Keratinocyte (primary cell): ENCODE measurements at regions not wholly inside any gene's neighbourhood (a gene's known extent, or its start where the extent isn't known, plus 50 kb on each side); places are given as distances from the start of the nearest gene placed in this dataset.

Source experiments
- DNase-seq: peaks from one replicate; pipeline ENCODE4 v3.0.0-alpha.2; 2011; ENCODE audit warnings: low read depth, missing footprints, low spot score
- FAIRE-seq: peaks from 2 replicates; lab custom pipeline; 2011; peaks lifted over from hg19 to GRCh38; lab: Jason Lieb, UNC
- H2AFZ ChIP-seq: 2 replicates; pipeline ENCODE4 v1.6.0; 2012; ENCODE audit warnings: low read length, control low read depth, inconsistent platforms; ENCODE audit not compliant: control insufficient read depth
- H3K27ac ChIP-seq: 2 replicates; pipeline ENCODE4 v1.5.1; 2011; ENCODE audit warnings: low read length; ENCODE audit not compliant: control insufficient read depth, insufficient read depth
- H3K27me3 ChIP-seq: 3 replicates; pipeline ENCODE4 v1.6.0; 2011; ENCODE audit warnings: low read length; ENCODE audit not compliant: control insufficient read depth, insufficient read depth; ENCODE audit errors: extremely low read depth
- H3K36me3 ChIP-seq, 2 experiments: 2 replicates in 1 of 2; 3 replicates in 1 of 2; pipeline ENCODE4 v1.5.1; 2011; ENCODE audit warnings: low read length in 2 of 2, mild to moderate bottlenecking in 1 of 2; ENCODE audit not compliant: control insufficient read depth in 2 of 2, insufficient read depth in 2 of 2; ENCODE audit errors: extremely low read depth in 1 of 2
- H3K4me1 ChIP-seq: 3 replicates; pipeline ENCODE4 v1.5.1; 2011; ENCODE audit warnings: low read length; ENCODE audit not compliant: control insufficient read depth, insufficient read depth; ENCODE audit errors: extremely low read depth
- H3K4me2 ChIP-seq: 3 replicates; pipeline ENCODE4 v1.6.0; 2011; ENCODE audit warnings: low read depth, low read length; ENCODE audit not compliant: control insufficient read depth, insufficient read depth; ENCODE audit errors: extremely low read depth
- H3K4me3 ChIP-seq, 3 experiments: fragments of 200-600 bp in 1 of 3; sonication (generic) in 1 of 3; 2 replicates in 2 of 3; 3 replicates in 1 of 3; pipeline ENCODE4 v1.5.1; 2011 to 2016; ENCODE audit warnings: low read length in 3 of 3, mild to moderate bottlenecking in 3 of 3, control low read depth in 2 of 3, inconsistent platforms in 1 of 3, low read depth in 1 of 3, mixed read lengths in 1 of 3, mixed run types in 1 of 3, moderate library complexity in 1 of 3; ENCODE audit not compliant: control insufficient read depth in 2 of 3, insufficient read depth in 2 of 3; ENCODE audit errors: extremely low read depth in 1 of 3
- H3K79me2 ChIP-seq: 2 replicates; pipeline ENCODE4 v1.6.0; 2012; ENCODE audit warnings: low read length; ENCODE audit not compliant: control insufficient read depth, insufficient read depth
- H3K9ac ChIP-seq: 3 replicates; pipeline ENCODE4 v1.6.0; 2011; ENCODE audit warnings: low read length; ENCODE audit not compliant: control insufficient read depth, insufficient read depth; ENCODE audit errors: extremely low read depth
- H3K9me1 ChIP-seq: 3 replicates; pipeline ENCODE4 v1.6.0; 2011; ENCODE audit warnings: low read length; ENCODE audit not compliant: control insufficient read depth, insufficient read depth; ENCODE audit errors: extremely low read depth
- H3K9me3 ChIP-seq: 2 replicates; pipeline ENCODE4 v1.5.1; 2012; ENCODE audit warnings: low read depth, low read length; ENCODE audit not compliant: control insufficient read depth
- H4K20me1 ChIP-seq: 3 replicates; pipeline ENCODE4 v1.6.0; 2011; ENCODE audit warnings: low read length; ENCODE audit not compliant: control insufficient read depth, insufficient read depth; ENCODE audit errors: extremely low read depth
- EZH2 ChIP-seq: IDR thresholded peaks from one replicate; pipeline ENCODE4 v1.6.1; 2012; ENCODE audit warnings: inconsistent platforms, mild to moderate bottlenecking, low read length, moderate library complexity
- dilution Hi-C: fragments of 300-500 bp; cut with MboI; formaldehyde crosslinking; loops from one replicate; pipeline ENCODE4 v1.7.0; 2020; ENCODE audit warnings: low sequenced_read_pairs; ENCODE audit not compliant: extremely low pct_ligation_motif_present
- TF ChIP-seq, protein P1 (sequence below), 3 experiments: IDR thresholded peaks in 1 of 3; conservative IDR thresholded peaks in 1 of 3; optimal IDR thresholded peaks in 1 of 3; 2 replicates in 2 of 3; 3 replicates in 1 of 3; pipeline versions ENCODE3 to v1.5.1; 2011; ENCODE audit warnings: low read length in 3 of 3, mild to moderate bottlenecking in 3 of 3, moderate library complexity in 2 of 3, control low read depth in 1 of 3, inconsistent platforms in 1 of 3; ENCODE audit not compliant: insufficient read depth in 2 of 3; ENCODE audit errors: extremely low read depth in 1 of 3

DNA sequence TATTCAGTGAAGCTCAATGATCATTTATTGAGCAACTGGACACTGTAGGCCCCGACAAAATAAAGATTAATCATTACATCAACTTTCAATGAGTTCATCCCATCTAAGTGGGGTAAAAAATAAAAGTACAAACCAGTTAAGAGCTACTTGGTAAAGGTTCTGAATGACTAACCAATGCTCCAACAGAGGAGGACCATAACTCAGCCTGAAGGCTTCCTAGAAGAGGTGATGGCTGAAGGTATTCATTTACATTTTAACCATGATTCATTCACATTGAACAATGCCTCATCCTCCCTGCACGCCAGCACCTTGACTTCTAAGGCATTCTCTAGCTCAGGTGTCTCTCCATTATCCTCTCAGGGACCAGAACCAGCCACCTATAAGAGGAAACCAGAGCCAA lies 201.4 kb downstream of the ZNF462 start:
- H3K4me3 ChIP-seq: no peak overlapping the region
- H3K9ac ChIP-seq: no peak overlapping the region
- H3K79me2 ChIP-seq: no peaks in the 10 kb centered on the region
- no peaks in the 10 kb centered on the region for H3K9me1 ChIP-seq
- no peak overlapping the region for H3K27ac ChIP-seq
- dilution Hi-C loops: no loop called here
- TF ChIP-seq, protein P1, sequence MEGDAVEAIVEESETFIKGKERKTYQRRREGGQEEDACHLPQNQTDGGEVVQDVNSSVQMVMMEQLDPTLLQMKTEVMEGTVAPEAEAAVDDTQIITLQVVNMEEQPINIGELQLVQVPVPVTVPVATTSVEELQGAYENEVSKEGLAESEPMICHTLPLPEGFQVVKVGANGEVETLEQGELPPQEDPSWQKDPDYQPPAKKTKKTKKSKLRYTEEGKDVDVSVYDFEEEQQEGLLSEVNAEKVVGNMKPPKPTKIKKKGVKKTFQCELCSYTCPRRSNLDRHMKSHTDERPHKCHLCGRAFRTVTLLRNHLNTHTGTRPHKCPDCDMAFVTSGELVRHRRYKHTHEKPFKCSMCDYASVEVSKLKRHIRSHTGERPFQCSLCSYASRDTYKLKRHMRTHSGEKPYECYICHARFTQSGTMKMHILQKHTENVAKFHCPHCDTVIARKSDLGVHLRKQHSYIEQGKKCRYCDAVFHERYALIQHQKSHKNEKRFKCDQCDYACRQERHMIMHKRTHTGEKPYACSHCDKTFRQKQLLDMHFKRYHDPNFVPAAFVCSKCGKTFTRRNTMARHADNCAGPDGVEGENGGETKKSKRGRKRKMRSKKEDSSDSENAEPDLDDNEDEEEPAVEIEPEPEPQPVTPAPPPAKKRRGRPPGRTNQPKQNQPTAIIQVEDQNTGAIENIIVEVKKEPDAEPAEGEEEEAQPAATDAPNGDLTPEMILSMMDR (optimal IDR thresholded peaks at IDR 0.05 in 1 of 3, IDR thresholded peaks at IDR 0.05 in 1 of 3, conservative IDR thresholded peaks at IDR 0.05 in 1 of 3; ENCODE audit: extremely low read depth in 1 of 3, insufficient read depth in 2 of 3, low read length in 3 of 3): no peak
- no peak for TF ChIP-seq EZH2
- H3K36me3 ChIP-seq: no peaks in the 10 kb centered on the region
- DNase-seq (no peak), FAIRE-seq (no peak)
- no peak overlapping the region for H2AFZ ChIP-seq
- no peaks in the 10 kb centered on the region for H4K20me1 ChIP-seq
- H3K9me3 ChIP-seq: no peaks in the 10 kb centered on the region
- H3K27me3 ChIP-seq: no peaks in the 10 kb centered on the region
- H3K4me1 ChIP-seq: no peaks in the 10 kb centered on the region
- no peak overlapping the region for H3K4me2 ChIP-seq

GRCh38 chr9:107065549-107065948 lies 202.6 kb downstream of the ZNF462 start:
- no peaks in the 10 kb centered on the region for H3K9me3 ChIP-seq
- H3K4me2 ChIP-seq: no peak overlapping the region
- no peak overlapping the region for H3K4me3 ChIP-seq
- H2AFZ ChIP-seq: no peak overlapping the region
- H4K20me1 ChIP-seq: no peaks in the 10 kb centered on the region
- no peaks in the 10 kb centered on the region for H3K36me3 ChIP-seq
- H3K27ac ChIP-seq: no peak overlapping the region
- no peaks in the 10 kb centered on the region for H3K27me3 ChIP-seq
- DNase-seq: no peak
- no peaks in the 10 kb centered on the region for H3K9me1 ChIP-seq
- no peak overlapping the region for H3K9ac ChIP-seq
- no peaks in the 10 kb centered on the region for H3K4me1 ChIP-seq
- dilution Hi-C loops: no loop called here
- no peak for FAIRE-seq
- no peak for TF ChIP-seq EZH2
- TF ChIP-seq, protein P1 (optimal IDR thresholded peaks at IDR 0.05 in 1 of 3, IDR thresholded peaks at IDR 0.05 in 1 of 3, conservative IDR thresholded peaks at IDR 0.05 in 1 of 3; ENCODE audit: extremely low read depth in 1 of 3, insufficient read depth in 2 of 3, low read length in 3 of 3): no peak
- H3K79me2 ChIP-seq: no peaks in the 10 kb centered on the region
